Peyer's patch (tissue), 4 donors: ENCODE measurements at regions not wholly inside any gene's neighbourhood (a gene's known extent, or its start where the extent isn't known, plus 50 kb on each side); places are given as distances from the start of the nearest gene placed in this dataset.

Experiments
- CTCF ChIP-seq, 6 experiments: fragments of 450-650 bp in 4 of 6; fragments of 200-600 bp in 2 of 6; sonication (generic) in 1 of 6; IDR thresholded peaks; one replicate each; pipeline ENCODE4 v1.5.1; 2017 to 2019; ENCODE audit warnings: antibody characterized with exemption in 6 of 6, mild to moderate bottlenecking in 3 of 6, moderate library complexity in 1 of 6
- POLR2A ChIP-seq, 2 donors: fragments of 450-650 bp; IDR thresholded peaks; one replicate each; pipeline ENCODE4 v1.5.1; 2017; ENCODE audit warnings: antibody characterized with exemption in 2 of 2, mild to moderate bottlenecking in 2 of 2, moderate library complexity in 2 of 2

GRCh38 chr13:60282186-60282585 is 114.8 kb upstream of the TDRD3 start:
- TF ChIP-seq CTCF (IDR thresholded peaks at IDR 0.05) (no peak), POLR2A (IDR thresholded peaks at IDR 0.05) (no peak)
